Ramos (cell line): ENCODE measurements at regions not wholly inside any gene's neighbourhood (a gene's known extent, or its start where the extent isn't known, plus 50 kb on each side); places are given as distances from the start of the nearest gene placed in this dataset.
"Not testable (repeated sequence)": the region's sequence is repeated elsewhere in the genome, so short reads cannot be mapped to it uniquely, and the experiment has no call there.

Experiments used
- in situ Hi-C: fragments of 300-500 bp; cut with MboI; formaldehyde crosslinking; loops from one replicate; pipeline ENCODE4 v1.14.3; 2022; ENCODE audit warnings: low sequenced_read_pairs; ENCODE audit not compliant: unreplicated experiment

DNA sequence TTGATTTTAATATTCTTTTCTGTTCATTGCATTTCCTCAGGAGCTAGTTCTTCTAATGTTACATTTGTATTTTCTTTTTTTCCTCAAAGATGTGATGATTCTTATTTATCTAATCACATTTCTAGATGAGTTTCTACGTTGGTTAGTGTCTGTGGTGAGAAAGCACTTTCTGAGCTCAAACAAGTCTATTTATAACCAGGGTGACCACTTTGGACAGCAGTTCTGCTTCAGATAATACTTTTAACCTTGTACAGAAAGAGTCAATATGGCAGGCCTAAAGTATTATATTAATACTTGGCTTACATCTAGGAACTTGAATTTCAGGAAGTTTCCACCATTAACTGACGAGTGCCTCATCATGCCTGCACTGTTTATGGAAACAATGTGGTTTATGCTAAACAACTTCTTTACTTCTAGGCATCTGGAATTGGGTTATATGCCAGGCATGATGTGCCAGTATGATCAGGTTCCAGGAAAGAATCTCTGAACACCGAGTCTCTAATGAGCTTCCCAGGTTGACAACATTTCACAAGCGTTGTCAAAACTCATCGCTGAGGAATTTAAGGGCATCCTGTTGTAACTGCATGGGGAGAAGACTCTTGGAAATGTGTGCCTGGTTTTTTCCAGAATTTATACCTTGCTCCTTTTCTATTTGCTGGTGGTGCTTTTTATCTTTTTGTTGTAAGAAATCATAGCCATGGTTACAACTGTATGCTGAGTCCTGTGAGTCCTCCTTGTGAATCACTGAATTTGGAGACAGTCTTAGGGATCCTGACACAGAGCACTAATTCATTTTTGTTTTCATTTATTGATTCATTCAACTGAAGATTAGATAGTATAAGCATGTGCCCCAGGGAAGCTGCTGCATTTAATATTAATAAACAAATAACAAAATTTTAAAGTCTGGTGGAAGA is 344.4 kb upstream of the PCDH9 start:
- in situ Hi-C loops: no loop called here

DNA sequence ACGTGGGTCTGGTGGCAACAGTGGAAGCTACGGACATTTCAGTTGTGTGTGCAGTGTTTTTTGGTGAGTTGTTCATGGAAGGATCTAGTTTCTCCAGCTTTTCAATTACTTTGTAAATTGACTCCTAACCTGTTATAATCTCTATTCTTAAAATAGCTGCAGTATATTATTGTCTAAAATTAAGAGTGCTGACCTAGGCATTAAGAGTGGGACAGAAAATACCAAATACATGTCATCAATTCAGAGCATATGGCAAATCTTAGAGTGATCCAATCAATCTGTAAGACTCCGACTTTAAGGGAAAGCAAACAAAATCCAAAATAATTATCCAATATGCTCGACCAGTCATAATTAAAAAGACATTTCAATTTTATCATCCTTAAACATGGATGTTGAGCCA is 338.1 kb upstream of the PCDH9 start:
- in situ Hi-C loops: no loop called here

DNA sequence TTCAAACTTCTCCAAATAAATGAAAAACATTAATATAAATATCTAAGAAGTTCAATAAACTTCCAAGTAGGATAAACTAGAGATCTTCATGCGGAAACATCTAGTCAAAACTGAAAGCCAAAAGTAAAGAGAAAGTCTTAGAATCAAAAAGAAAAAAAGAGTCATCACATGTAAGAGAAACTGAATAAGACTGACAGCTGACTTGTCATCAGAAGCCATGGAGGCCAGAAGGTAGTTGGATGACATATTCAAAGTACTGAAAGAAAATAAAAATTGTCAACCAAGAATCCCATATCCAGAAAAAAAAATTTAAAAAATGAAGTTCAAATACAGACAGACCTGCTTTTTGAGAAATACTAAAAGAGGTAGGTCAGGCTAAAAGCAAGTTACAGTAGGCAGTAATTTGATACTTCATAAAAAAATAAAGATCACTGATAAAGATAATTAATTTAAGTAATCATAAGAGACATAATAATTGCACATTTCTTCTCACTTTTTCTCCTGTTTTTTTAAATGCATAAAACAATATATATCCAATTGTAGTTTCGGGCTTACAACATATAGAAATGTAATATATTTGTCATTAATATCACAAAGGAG is 327.6 kb upstream of the PCDH9 start:
- in situ Hi-C loops: no loop called here

DNA sequence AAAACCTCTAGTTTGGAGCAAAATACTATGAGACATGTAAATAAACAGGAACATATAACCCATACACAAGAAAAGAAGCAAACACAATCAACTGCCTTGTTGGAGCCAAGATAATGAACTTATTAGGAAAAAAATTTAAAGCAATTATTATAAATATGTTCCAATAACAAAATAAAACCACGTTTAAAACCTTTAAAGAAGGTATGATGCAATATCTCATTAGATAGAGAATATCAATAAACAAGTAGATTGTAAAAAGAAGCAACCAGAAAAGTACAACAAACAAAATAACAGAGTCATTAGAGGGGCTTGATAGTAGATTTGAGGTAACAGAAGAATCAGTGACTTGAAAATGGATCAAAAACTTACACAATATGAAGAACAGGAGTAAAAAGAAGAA is 327.0 kb upstream of the PCDH9 start:
- in situ Hi-C loops: no loop called here

DNA sequence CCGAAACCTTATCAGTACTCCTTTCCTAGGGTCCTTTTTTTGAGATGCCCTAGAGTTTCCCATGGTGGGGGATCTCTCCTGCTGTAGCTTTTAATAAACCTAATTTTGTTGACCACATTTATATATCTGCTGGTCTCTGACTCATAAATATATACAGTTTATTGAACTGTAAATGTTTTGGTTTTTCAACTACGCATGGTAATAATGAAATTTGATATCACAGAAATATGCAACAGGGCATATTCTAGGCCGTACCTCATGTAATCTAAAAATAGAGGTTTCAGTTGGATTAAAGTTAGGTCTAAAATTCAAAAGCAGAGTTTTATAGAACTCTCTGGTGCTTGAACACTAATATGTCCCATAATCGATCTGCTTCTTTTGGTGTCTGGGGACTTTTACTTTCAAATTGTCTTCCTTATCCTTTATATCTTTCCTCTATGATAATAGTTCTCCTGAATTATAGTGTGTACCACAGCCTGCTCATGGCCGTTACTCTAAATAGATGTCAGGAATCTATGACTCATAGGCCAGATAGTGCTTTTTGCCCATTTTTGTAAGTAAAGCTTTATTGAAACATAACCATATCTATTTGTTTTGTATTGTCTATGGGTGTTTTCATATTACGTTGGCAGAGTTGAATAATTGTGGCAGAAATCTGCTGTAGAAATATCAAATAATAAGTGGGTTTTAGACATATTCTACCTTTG is 324.8 kb upstream of the PCDH9 start:
- in situ Hi-C loops: no loop called here

DNA sequence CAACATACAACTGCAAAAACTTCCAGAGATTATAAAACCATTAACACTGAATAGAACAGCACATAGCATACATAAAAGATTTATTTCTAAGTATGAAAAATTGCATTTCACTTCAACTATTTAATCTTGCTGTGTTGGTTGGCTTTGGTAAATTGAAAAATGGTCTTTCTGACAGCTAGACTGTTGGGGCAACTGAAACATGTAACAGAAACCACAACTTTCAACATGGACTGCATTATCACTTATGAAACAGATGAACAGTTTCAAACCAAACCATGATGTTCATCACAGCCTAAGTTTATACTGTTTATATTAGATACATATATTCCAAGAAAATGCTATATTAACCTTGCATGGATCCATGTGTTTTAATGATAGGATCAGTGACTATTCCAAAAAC is 324.1 kb upstream of the PCDH9 start:
- in situ Hi-C loops: no loop called here

DNA sequence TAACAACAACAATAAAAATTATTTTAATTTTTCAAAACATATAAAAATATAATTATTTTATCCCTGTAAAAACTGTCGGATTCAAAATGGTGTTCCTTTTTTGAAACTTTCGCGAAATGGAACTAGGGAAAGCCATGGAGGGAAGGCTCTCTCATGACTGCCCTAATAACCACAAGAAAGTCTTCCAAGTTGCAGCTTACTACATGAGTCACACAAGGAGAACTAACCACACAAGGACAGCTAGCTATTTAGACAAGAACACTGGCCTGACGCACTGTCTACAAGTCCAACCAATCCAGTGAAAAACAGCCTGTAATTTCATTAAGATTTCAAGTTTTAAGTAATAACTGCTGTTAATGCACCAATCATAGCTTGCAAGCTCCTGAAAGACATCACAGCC is 319.2 kb upstream of the PCDH9 start:
- in situ Hi-C loops: no loop called here

DNA sequence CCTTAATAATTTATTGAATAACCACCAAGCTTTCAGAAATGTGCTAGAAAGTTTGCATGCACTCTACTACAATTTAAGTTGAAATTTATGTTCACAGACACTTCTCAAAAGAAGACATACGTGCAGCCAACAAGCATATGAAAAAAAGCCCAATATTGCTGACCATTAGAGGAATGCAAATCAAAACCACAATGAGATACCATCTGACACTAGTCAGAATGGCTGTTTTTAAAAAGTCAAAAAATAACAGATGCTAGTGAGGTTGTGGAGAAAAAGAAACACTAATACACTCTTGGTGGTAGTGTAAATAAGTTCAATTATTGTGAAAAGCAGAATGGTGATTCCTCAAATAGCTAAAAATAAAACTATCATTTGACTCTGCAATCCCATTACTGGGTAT is 308.8 kb upstream of the PCDH9 start:
- in situ Hi-C loops: no loop called here

DNA sequence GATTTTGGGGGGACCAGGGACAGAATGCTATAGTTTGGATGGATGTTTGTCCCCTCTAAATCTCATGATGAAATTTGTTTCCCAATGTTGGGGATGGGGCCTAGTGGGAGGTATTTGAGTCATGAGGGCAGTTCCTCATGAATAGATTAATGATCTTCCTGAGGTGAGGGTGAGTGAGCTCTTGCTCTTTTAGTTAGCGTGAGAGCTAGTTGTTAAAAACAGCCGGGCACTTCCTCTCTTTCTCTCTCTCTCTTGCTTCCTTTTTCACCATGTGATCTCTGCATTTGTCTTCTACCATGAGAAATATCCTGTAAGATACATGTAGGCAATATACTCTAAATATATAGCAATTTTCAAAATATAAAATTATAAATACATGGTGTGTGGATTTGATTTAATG is 290.8 kb upstream of the PCDH9 start:
- in situ Hi-C loops: no loop called here

DNA sequence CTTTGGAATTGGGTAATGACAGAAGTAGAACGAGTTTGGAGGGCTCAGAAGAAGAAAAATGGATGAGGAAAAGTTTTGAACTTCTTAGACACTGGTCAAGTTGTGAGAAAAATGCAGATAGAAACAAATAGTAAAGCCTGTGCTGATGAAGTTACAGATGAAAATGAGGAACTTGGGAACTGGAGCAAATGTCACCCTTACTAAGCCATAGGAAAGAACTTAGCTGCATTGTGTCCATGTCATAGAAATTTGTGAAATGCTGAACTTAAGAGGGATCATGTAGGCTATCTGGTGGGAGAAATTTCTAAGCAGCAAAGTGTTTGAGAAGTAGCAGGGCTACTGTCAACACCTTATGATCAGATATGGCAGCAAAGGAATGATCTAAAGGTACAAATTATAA is 289.2 kb upstream of the PCDH9 start:
- in situ Hi-C loops: no loop called here

DNA sequence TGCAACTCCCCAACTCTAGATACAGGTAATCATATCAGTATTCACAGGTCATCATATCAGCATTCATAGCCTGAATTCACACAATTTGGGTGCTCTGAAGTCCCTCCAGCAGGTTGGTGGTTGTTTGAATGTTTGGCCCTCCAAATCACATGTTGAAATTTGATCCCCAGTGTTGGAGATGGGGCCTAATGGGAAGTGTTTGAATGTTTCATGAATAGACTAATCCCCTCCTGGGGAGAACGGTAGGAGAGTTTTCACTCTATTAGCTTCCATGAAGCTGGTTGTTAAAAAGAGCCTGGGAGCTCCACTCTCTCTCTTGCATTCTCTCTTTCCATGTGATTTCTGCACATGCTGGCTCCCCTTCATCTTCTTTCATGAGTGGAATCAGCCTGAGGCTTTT is 288.6 kb upstream of the PCDH9 start:
- in situ Hi-C loops: no loop called here

DNA sequence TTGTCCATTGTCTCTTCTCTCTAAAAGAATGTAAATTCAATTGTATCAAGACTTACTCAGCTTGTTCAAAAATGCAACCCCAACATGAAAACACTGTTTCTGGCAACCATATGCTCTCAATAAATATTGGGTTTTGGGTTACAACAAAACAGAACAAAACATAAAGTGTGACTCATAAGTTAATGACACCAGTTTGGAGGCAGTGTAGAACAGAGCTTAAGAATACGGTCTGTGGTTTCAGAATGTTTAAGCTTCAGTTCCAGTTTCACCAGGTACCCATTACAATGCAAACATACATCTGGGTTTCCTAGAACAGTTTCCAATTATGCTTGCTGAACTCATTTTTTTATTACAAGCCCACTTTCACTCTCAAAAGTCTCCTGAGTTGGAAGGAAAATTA is 285.8 kb upstream of the PCDH9 start:
- in situ Hi-C loops: no loop called here

DNA sequence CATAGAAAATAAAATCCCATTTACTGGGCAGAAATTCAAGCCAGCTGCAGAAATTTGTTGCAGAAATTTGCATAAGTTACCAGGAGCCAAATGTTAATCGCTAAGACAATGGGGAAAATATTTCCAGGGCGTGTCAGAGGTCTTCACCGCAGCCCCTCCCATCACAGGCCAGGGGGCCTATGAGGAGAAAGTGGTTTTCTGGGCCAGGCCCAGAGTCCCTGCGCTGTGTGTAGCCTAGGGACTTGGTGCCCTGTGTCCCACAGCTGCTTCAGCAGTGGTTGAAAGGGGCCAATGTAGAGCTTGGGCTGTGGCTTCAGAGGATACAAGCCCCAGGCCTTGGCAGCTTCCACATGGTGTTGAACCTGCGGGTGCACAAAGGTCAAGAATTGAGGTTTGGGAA is 278.9 kb upstream of the PCDH9 start:
- in situ Hi-C loops: no loop called here

DNA sequence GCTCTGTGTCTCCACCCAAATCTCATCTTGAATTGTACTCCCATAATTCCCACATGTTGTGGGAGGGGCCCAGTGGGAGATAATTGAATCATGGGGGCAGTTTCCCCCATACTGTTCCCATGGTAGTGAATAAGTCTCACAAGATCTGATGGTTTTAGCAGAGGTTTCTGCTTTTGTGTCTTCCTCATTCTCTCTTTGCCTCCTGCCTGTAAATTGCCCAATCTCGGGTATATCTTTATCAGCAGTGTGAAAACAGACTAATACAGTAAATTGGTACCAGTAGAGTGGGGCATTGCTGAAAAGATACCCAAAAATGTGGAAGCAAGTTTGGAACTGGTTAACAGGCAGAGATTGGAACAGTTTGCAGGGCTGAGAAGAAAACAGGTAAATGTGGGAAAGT is 278.1 kb upstream of the PCDH9 start:
- in situ Hi-C loops: not testable (repeated sequence)

DNA sequence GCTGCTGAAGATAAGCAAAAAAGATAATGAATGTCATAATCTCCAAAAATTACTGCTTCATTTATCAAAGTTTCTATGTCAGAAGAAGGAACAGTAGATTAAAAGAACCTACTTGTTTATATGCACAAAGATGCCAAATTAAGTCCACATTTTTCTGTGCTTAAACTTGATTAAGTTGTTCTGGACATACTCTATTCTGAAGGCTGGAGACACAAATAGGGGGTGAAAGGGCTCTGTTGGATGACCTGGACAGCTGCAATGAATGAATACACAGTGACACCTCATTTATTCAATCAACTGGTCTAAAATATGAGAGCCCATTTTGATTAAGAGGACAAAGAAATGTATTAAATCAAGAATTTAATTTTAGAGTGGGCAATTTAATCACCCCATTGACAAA is 276.3 kb upstream of the PCDH9 start:
- in situ Hi-C loops: no loop called here

DNA sequence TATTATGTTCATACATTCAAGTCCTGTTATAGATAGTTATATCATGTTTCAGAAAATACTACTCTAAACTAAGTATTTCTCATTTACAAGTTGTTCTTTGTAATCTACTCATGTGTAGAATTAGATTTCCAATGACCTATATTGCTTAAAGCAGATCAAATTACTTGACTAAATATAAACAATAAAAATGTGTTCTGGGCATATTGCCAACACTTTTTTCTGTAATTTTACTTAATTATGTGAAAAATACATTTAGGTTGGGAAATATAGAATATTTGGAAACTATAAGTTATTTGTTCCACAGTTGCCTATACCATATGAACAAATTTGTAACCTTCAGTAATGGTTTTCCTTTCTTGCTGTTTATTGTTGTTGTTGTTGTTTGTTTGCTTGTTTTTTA is 275.2 kb upstream of the PCDH9 start:
- in situ Hi-C loops: no loop called here

DNA sequence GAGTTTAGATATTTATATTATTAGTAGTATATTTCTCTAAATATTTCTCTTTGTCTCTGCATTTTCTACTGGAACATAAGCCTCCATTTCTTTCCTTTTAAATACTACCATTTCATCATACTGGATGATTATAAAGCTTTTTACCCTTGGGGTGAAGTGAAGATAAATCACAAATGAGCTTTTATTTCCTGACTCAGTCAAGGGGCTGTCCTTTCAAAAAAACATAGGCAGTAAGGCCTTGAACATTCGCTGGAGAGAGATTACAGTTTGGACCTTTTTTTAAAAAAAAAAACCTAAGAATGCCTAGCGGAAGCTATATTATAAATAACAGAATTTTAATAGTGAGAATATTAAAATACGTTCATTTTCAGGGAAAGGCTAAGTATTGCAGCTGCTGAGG is 268.8 kb upstream of the PCDH9 start:
- in situ Hi-C loops: no loop called here

DNA sequence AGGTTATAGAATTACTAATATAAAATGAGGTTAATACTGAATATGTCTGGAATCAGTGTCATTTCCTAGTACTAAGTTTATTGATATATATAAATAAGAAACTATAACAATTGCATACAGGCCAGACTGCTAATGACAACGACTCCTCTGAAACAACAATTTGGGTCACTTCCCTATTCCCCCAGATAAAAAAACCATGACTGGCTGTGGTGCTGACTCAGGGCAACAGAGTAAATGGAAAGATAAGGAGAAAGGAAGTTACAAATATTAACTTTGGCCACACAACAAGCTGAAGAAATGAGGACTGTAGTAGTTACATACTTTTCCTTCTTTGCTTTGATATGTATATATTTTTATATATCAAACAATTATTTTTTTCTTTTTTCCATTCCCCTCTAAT is 263.7 kb upstream of the PCDH9 start:
- in situ Hi-C loops: no loop called here

DNA sequence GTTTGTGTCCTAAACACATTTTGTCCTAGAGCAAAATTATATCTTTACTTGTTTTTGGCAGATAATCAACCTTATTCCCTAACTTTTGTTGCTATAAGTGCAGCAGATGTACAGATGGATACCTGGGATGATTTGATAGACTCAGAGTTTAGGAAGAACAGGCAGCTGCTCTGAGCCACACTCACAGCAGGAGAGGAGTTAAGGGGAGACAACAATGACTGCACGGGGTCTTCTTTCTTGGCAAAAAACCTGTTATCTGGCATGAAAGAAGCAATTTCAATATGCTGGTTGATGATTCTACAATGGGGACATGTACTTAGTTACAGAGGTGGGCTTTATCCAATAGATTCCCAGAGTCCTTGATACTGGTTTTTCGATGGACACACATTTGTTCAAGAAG is 258.9 kb upstream of the PCDH9 start:
- in situ Hi-C loops: no loop called here

DNA sequence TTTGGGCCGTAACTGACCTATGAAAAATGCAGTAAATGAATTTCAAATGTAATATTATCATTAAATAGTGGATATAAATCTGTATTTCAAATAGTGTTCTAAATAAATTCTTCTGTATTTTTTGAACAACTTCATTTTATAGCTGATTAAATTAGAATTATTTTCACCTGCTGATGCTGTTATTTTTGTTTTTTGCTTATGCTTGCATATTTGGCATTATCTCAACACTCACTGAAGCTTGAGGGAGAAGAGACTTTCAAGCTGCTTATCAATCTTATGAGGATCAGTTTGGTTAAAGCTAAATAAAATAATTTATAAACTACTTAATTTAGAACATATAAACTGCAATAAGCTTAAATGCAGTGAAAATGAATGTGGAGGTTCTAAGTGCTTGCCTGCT is 251.3 kb upstream of the PCDH9 start:
- in situ Hi-C loops: no loop called here

DNA sequence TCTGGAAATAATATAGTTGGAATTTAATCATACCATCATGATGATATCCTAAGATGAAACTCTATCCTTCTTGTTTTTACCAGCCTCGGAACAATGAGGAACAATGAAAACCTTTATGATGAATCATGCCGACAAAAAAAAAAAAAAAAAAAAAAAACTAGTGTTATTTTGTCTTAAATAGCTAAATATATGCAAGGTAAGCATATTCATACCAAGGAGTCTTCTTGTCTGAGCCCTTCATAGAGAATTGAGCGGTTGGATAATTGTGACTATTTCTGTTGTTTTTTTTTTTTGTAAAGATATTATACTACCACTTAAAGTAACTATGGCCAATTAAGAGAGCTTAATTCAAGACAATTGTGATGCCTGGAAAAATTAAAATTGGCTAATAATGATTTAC is 244.0 kb upstream of the PCDH9 start:
- in situ Hi-C loops: no loop called here
